ENCODE measurements at regions not wholly inside any gene's neighbourhood (a gene's known extent, or its start where the extent isn't known, plus 50 kb on each side); places are given as distances from the start of the nearest gene placed in this dataset.
"Not testable (repeated sequence)": the region's sequence is repeated elsewhere in the genome, so short reads cannot be mapped to it uniquely, and the experiment has no call there.

DNA sequence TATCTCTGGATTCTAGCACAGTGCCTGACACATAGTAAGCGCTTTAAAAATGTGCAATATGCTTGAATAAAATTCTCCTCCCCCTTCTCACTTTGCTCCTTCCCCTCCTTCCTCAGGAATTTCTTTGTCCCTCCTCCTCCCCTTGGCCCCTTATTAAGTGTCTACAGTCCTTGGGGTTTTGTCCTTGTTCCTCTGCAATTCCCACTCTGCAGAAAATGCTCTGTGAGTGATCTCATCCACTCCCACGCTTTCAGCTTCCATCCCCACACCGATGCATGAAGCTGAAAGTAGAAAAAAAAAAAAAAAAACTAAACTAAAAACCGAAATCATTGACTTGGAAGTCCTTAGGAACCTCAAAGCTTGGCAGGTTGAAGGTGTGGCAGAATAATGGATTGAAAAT is 273.6 kb downstream of the RRAGC start:
- Mint-ChIP-seq H3K27ac (no peak overlapping the region), H3K4me3 (no peak overlapping the region), H3K27me3 (ENCODE audit: low read depth) (peaks cover 29% of the 10 kb centered on the region), H3K4me1 (ENCODE audit: low read depth) (peaks cover 10% of the 10 kb centered on the region), H3K9me3 (no peaks in the 10 kb centered on the region), H3K36me3 (ENCODE audit: low read depth) (no peaks in the 10 kb centered on the region)
- no peak for DNase-seq (ENCODE audit: low spot score)

DNA sequence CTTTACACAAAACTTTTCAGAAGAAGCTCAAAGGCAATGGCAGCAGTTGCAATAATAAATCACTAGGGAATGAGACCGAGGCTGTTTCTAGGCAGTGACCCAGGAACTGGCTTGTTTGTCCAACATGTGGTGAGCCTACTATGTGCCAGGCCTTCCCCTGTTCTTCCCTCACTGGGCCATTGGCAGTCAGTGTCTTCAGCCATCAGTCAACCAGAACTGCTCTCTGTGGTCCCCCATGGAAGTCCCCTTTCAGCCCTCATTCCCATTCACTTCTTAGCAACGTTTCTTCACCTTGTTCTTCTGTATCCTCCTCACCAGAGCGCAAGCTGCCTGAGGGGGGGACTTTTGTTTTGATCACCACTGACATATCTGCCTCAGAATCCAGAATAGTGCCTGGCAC is 274.1 kb downstream of the RRAGC start:
- no peak for DNase-seq (ENCODE audit: low spot score)
- H3K4me1 Mint-ChIP-seq (ENCODE audit: low read depth), result peaks cover 10% of the 10 kb centered on the region
- H3K36me3 Mint-ChIP-seq (ENCODE audit: low read depth), result no peaks in the 10 kb centered on the region
- no peaks in the 10 kb centered on the region for H3K9me3 Mint-ChIP-seq
- H3K4me3 Mint-ChIP-seq, result no peak overlapping the region
- peaks cover 33% of the 10 kb centered on the region for H3K27me3 Mint-ChIP-seq (ENCODE audit: low read depth)
- H3K27ac Mint-ChIP-seq, result no peak overlapping the region

DNA sequence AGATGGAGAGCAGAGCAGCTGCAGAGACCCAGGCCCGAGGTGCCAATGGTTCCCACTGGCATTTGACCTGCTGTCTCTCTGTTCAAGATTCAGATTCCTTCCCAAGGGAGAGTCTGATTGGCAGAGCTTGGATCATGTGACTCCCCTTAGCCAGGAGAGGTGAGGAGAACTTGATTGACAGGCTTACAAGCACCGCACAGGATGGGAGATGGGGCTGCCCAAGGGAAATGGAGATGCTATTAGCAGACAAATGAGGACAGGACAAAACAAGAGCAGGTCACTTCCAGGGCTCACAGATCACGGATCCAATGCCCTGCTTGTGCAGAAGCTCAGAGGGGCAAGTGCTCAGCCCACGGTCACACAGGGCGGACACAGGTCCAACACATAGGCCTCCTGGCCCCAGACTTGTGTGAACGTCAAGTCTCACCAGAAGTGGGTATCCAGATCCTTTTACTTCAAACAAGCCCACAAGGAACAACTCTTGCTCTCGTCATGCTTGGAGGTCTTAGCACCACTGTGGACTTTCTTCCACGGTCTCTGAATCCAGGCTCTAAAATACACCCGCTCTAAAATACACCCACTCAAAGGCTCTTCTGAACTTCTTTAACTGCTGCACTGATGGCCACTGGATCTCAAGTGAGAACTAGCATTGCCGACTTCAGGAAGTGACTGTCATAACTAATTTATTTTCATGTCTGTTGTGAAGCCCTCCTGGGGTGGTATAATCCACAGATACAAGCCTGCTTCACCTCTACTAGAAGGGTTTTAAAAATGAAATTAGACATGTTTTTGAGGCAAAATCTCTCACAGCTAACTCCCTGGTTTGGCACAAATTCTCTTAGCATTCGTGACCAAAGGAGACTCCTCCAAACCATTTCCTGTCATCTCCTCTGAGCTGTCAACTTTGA is 274.9 kb downstream of the RRAGC start:
- DNase-seq (ENCODE audit: low spot score), result no peak
- H3K4me3 Mint-ChIP-seq, result no peak overlapping the region
- no peaks in the 10 kb centered on the region for H3K9me3 Mint-ChIP-seq
- H3K27ac Mint-ChIP-seq, result no peak overlapping the region
- no peaks in the 10 kb centered on the region for H3K36me3 Mint-ChIP-seq (ENCODE audit: low read depth)
- H3K27me3 Mint-ChIP-seq (ENCODE audit: low read depth), result peaks cover 41% of the 10 kb centered on the region
- H3K4me1 Mint-ChIP-seq (ENCODE audit: low read depth), result peaks cover 10% of the 10 kb centered on the region

DNA sequence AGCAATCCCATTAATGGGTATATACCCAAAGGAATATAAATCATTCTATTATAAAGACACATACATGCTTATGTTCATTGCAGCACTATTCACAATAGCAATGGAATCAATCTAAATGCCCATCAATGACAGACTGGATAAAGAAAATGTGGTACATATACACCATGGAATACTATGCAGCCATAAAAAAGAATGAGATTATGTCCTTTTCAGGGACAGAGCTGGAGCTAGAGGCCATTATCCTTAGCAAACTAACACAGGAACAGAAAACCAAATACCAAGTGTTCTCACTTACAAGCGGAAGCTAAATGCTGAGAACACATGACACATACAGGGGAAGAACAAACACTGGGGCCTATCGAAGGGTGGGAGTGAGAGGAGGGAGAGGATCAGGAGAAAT is 276.3 kb downstream of the RRAGC start:
- peaks cover 55% of the 10 kb centered on the region for H3K27me3 Mint-ChIP-seq (ENCODE audit: low read depth)
- not testable (repeated sequence) for H3K4me3 Mint-ChIP-seq; H3K27ac Mint-ChIP-seq; H3K9me3 Mint-ChIP-seq; H3K36me3 Mint-ChIP-seq (ENCODE audit: low read depth); H3K4me1 Mint-ChIP-seq (ENCODE audit: low read depth); DNase-seq (ENCODE audit: low spot score)

DNA sequence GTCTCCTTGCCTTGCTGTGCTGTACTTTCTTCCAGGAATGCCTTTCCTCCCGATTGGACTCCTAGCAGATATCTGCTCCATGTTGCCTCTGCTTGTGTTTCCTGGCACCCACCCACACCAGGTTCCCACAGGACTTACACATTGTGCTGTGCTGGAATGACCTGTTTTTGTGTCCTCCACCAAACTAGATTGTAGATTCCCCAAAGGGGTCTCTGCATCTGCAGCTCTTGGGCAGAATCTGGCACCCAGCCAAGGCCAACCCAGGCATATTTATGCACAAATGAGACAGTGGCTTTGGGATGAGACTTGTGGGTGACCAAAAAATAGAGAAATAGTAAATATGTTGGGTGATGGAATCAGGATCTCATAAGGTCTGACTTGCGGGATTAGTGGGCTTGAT is 278.2 kb downstream of the RRAGC start:
- peaks cover 70% of the 10 kb centered on the region for H3K27me3 Mint-ChIP-seq (ENCODE audit: low read depth)
- H3K36me3 Mint-ChIP-seq (ENCODE audit: low read depth), result no peaks in the 10 kb centered on the region
- no peak overlapping the region for H3K4me3 Mint-ChIP-seq
- DNase-seq (ENCODE audit: low spot score), result no peak
- peaks cover 17% of the 10 kb centered on the region for H3K4me1 Mint-ChIP-seq (ENCODE audit: low read depth)
- no peak overlapping the region for H3K27ac Mint-ChIP-seq
- H3K9me3 Mint-ChIP-seq, result no peaks in the 10 kb centered on the region

DNA sequence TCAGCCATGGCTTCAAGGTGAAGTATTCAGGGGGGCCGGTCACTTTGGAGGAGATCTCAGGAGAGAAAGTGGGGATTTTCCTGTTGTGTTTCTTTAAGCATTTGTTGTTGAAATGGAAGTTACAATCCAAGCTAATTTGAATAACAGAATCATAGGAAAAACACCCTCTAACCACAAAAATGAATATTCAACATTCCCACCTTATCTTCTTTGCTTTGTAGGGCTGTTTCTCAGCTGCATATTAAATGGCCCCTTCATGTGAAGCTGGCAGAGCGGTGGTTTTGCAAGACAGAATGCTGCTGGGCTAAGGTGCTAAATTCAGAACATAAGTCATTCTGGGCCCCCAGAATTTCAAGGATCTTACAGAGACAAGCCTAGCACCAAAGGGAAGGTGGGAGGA is 279.0 kb downstream of the RRAGC start:
- Mint-ChIP-seq H3K27me3 (ENCODE audit: low read depth) (peaks cover 69% of the 10 kb centered on the region), H3K4me1 (ENCODE audit: low read depth) (peaks cover 15% of the 10 kb centered on the region), H3K27ac (no peak overlapping the region)

DNA sequence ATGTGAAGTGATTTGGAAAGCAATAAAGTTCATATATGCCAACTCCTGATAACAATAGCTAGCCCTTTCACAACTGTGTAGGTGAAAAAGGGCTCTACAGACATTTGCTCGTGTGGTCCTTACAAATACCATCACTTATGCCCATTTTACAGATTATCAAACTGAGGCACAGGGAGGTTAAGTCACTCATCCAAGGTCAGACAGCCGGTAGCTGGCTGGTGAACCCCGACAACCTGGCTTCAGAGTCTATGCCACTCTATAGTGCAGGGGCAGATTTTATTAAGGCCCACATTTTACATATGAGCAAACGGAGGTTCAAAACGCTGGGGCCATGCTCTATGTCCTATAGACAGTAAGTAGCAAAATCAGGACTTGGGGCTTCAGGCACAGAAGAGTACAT is 280.5 kb downstream of the RRAGC start:
- Mint-ChIP-seq H3K27me3 (ENCODE audit: low read depth) (peaks cover 70% of the 10 kb centered on the region), H3K36me3 (ENCODE audit: low read depth) (no peaks in the 10 kb centered on the region), H3K4me3 (no peak overlapping the region), H3K27ac (no peak overlapping the region), H3K4me1 (ENCODE audit: low read depth) (peaks cover 9% of the 10 kb centered on the region), H3K9me3 (no peaks in the 10 kb centered on the region)
- no peak for DNase-seq (ENCODE audit: low spot score)

More for the DNA sequence above, 279.0 kb downstream of the RRAGC start:
- Mint-ChIP-seq H3K36me3 (ENCODE audit: low read depth) (no peaks in the 10 kb centered on the region), H3K4me3 (no peak overlapping the region), H3K9me3 (no peaks in the 10 kb centered on the region)
- DNase-seq (ENCODE audit: low spot score), result no peak

DNA sequence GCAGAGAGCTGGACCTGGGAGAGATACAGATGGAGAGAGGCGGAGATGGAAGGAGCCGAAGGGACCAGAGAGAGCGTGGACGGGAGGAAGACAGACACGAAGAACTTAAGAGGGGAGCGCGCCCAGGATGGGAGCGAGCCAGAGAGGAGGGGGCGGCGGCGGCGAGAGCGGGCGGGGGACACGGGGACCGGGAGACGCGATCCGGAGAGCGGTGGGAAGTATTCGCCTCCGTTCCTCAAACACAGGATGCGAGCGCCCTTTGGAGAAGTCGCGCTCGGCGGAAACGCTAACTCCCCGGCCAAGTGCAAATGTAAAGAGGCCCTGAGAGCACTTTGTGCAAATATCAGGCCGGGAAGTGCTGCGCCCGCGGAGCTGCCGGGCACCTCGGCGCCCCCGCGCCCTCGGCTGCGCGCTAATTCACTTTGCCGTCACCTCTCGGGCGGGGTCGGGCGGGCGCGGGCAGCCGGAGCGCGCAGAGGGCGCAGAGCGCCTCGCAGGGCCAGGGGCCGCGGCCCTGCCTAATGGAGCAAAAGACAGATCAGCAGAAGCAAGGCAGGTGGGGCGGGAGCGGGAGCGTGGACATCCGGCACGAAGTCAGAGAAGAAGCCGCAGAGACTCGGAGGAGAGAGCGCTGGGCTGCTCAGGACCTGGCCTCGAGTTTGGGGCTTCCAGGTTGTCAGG is 281.2 kb downstream of the RRAGC start:
- Mint-ChIP-seq H3K27me3 (ENCODE audit: low read depth) (peaks cover 66% of the 10 kb centered on the region), H3K27ac (no peak overlapping the region)
- DNase-seq (ENCODE audit: low spot score), result no peak

DNA sequence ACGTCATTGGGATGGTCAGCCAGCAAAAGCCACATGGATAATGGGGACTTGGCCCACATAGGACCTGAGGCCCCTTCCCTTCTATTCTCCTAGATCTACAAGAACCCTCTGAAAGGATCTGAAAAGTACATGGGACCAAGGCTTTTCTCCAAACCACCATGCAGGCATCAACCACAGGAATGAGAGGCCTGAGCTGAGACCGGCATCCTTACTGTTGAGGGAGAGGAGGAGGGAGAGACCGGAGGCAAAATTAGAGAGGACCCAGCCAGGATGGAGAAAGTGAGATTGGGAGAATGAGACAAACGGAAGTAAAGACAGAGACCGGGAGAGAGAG is 281.7 kb downstream of the RRAGC start:
- peaks cover 9% of the 10 kb centered on the region for H3K4me1 Mint-ChIP-seq (ENCODE audit: low read depth)
- no peaks in the 10 kb centered on the region for H3K36me3 Mint-ChIP-seq (ENCODE audit: low read depth)
- H3K27ac Mint-ChIP-seq, result no peak overlapping the region
- H3K27me3 Mint-ChIP-seq (ENCODE audit: low read depth), result peaks cover 63% of the 10 kb centered on the region
- no peak for DNase-seq (ENCODE audit: low spot score)
- peak overlapping the region; percentile 67 for H3K4me3 Mint-ChIP-seq
- no peaks in the 10 kb centered on the region for H3K9me3 Mint-ChIP-seq

More for the DNA sequence above, 281.2 kb downstream of the RRAGC start:
- H3K4me3 Mint-ChIP-seq, result peak overlapping the region; percentile 67
- peaks cover 9% of the 10 kb centered on the region for H3K4me1 Mint-ChIP-seq (ENCODE audit: low read depth)
- no peaks in the 10 kb centered on the region for H3K36me3 Mint-ChIP-seq (ENCODE audit: low read depth)
- H3K9me3 Mint-ChIP-seq, result no peaks in the 10 kb centered on the region

DNA sequence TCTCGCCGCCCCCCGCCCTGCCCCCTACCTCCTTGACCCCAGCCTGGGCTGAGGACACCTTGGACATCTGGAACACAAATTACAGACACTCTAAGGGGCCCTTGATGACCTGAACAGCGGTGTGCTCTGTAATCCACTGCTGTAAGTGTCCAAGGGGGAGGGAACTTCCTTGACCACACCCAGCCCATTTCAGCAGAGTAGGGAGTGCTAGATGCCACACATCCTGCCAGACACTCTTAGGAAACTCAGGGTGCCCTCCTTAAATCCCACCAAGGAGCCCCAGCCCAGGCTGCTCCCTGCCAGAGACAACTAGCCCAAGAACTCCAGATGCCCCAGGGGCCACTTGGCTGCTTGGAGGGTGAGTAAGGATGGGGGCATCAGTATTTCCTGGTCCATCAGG is 282.2 kb downstream of the RRAGC start:
- Mint-ChIP-seq H3K4me3 (peak overlapping the region; percentile 67), H3K4me1 (ENCODE audit: low read depth) (peaks cover 9% of the 10 kb centered on the region), H3K27me3 (ENCODE audit: low read depth) (peaks cover 60% of the 10 kb centered on the region), H3K36me3 (ENCODE audit: low read depth) (no peaks in the 10 kb centered on the region), H3K9me3 (no peaks in the 10 kb centered on the region), H3K27ac (no peak overlapping the region)
- DNase-seq (ENCODE audit: low spot score), result no peak

DNA sequence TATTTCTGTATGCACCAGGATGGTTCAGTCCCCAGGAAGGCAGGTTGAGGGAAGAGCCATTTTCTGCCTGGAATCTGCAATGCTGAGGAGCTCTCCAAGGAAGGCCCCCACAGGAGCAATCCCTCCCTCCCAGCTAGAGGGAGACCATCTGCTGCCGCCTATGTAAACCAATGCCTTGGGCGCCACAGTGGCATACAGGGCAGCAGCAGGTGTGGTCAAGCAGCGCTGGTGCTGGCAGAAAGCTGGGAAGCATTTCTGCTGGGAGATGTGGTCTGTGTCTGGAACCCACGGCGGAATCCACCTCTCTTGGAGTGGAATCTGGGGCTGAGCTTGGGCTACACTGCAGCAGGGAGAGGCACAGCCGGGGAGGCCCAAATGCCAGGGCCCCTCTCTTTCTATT is 283.3 kb downstream of the RRAGC start:
- peaks cover 64% of the 10 kb centered on the region for H3K27me3 Mint-ChIP-seq (ENCODE audit: low read depth)
- no peak overlapping the region for H3K4me3 Mint-ChIP-seq
- H3K27ac Mint-ChIP-seq, result no peak overlapping the region
- H3K36me3 Mint-ChIP-seq (ENCODE audit: low read depth), result no peaks in the 10 kb centered on the region
- H3K9me3 Mint-ChIP-seq, result no peaks in the 10 kb centered on the region
- peaks cover 9% of the 10 kb centered on the region for H3K4me1 Mint-ChIP-seq (ENCODE audit: low read depth)
- DNase-seq (ENCODE audit: low spot score), result no peak

DNA sequence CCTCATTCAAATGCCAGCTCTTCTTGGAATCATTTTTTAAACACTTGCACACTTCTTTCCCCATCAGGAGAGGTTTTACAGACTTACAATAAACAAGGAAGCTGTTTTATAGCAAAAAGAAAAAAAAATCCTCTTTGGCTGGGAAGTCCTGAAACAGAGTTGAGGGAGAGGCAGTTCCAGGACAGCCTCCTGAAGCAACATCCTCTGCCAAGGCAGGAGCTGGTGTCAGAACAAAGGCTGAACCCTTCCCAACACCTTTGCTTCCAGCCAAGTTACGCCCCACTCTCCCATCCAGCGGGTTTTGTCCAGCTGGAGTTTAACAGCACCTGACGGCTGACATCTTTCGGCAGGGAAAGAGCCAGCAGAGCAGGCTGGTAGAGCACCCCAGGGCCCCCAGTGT is 287.8 kb downstream of the RRAGC start:
- H3K9me3 Mint-ChIP-seq, result no peaks in the 10 kb centered on the region
- no peaks in the 10 kb centered on the region for H3K36me3 Mint-ChIP-seq (ENCODE audit: low read depth)
- peaks cover 39% of the 10 kb centered on the region for H3K27me3 Mint-ChIP-seq (ENCODE audit: low read depth)
- DNase-seq (ENCODE audit: low spot score), result no peak
- no peak overlapping the region for H3K4me3 Mint-ChIP-seq
- peaks cover 9% of the 10 kb centered on the region for H3K4me1 Mint-ChIP-seq (ENCODE audit: low read depth)
- H3K27ac Mint-ChIP-seq, result no peak overlapping the region

DNA sequence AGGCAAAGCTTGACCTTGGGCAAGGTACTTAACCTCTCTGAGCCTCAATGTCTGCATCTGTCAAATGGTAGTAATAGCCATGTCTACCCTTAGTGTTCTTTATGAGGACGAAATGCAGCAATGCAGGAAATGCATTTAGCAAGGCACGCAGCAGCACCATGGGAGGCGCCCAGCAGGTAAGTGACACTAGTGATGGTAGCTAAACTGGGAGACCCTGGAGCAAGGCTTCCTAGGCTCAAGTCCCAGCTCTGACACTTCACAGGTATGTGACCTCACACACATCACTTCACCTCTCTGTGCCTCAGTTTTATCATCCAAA is 289.0 kb downstream of the RRAGC start:
- Mint-ChIP-seq H3K36me3 (ENCODE audit: low read depth) (no peaks in the 10 kb centered on the region), H3K4me1 (ENCODE audit: low read depth) (peaks cover 9% of the 10 kb centered on the region), H3K27me3 (ENCODE audit: low read depth) (peaks cover 39% of the 10 kb centered on the region), H3K9me3 (no peaks in the 10 kb centered on the region), H3K27ac (no peak overlapping the region), H3K4me3 (no peak overlapping the region)
- no peak for DNase-seq (ENCODE audit: low spot score)

DNA sequence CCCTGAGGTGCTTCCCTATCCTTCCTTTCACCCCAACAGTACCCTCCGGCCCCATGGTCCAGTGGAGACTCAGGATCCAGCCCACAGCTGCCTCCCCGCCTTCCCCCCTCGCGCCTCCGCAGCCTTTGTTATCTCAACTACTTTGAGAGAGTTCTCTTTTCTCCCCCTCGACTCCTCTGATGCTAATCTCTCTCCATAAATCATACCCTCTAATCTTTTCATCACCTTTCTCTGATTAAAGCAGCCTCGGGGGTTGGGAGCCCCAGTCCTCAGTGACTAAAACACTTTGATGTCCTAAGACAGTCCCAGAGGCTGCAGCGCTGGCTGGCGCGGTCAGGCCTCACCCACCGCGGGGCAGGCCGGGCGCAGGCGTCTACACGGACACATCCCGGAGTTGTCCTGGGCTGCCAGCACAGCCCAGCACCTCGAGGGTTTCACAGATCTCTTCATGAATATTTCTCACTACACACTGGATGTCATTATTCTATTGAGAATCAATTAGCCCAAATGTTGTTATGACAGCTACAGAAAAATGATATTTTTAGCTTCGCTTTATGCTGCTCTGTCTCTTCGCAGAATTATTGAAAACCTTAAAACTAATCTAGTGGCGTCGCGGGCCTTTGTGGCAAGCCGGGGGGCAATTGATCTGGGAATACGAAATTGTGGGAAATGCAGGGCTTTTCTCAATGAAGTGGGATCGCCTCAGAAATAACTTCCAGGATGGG is 289.5 kb downstream of the RRAGC start:
- no peaks in the 10 kb centered on the region for H3K9me3 Mint-ChIP-seq
- no peak overlapping the region for H3K4me3 Mint-ChIP-seq
- no peak for DNase-seq (ENCODE audit: low spot score)
- no peaks in the 10 kb centered on the region for H3K36me3 Mint-ChIP-seq (ENCODE audit: low read depth)
- peaks cover 9% of the 10 kb centered on the region for H3K4me1 Mint-ChIP-seq (ENCODE audit: low read depth)
- H3K27me3 Mint-ChIP-seq (ENCODE audit: low read depth), result peaks cover 38% of the 10 kb centered on the region
- H3K27ac Mint-ChIP-seq, result no peak overlapping the region

Data from T-helper 2 cell treated with Interferon-gamma antibody and Interleukin-4, amounts not matched to agents 5 μg/mL and 100 μg/mL, for 36 hours (primary cell).